Body of pancreas (tissue), 4 donors: ENCODE measurements at regions not wholly inside any gene's neighbourhood (a gene's known extent, or its start where the extent isn't known, plus 50 kb on each side); places are given as distances from the start of the nearest gene placed in this dataset.

ENCODE experiments used
- ATAC-seq: fragments of 150-250 bp; one replicate; pipeline ENCODE4 v1.9.1; 2016
- DNase-seq, 4 donors: peaks; one replicate each; pipeline ENCODE4 v3.0.0-alpha.2; 2019
- H3K27ac ChIP-seq, 4 donors: fragments of 200-600 bp; sonication (generic); 1 replicate in 3 of 4; 2 replicates in 1 of 4; pipeline versions ENCODE4 v1.5.1 to v1.6.1; 2016 to 2019; ENCODE audit warnings: mild to moderate bottlenecking in 1 of 4, mixed read lengths in 1 of 4, moderate library complexity in 1 of 4
- H3K27me3 ChIP-seq, 2 donors: fragments of 200-600 bp; sonication (generic); one replicate each; pipeline ENCODE4 v1.6.0; 2016; ENCODE audit warnings: mild to moderate bottlenecking in 1 of 2
- H3K36me3 ChIP-seq, 2 donors: fragments of 200-600 bp; sonication (generic); replicated peaks in 1 of 2; 2 replicates each; pipeline ENCODE4 v1.5.1; 2016; ENCODE audit warnings: low read depth in 2 of 2; ENCODE audit not compliant: insufficient read depth in 1 of 2
- H3K4me1 ChIP-seq: fragments of 200-600 bp; sonication (generic); one replicate; pipeline ENCODE4 v1.6.0; 2016
- H3K4me3 ChIP-seq, 2 donors: fragments of 200-600 bp; sonication (generic); 1 replicate in 1 of 2; 2 replicates in 1 of 2; pipeline ENCODE4 v1.5.1; 2016 to 2019
- H3K9me3 ChIP-seq, 3 donors: fragments of 200-600 bp; sonication (generic); 1 replicate in 2 of 3; 2 replicates in 1 of 3; pipeline ENCODE4 v1.5.1; 2016
- CTCF ChIP-seq, 7 experiments: fragments of 450-650 bp in 4 of 7; fragments of 200-600 bp in 3 of 7; sonication (generic) in 3 of 7; IDR thresholded peaks; one replicate each; pipeline ENCODE4 v1.5.1; 2016 to 2019; ENCODE audit warnings: antibody characterized with exemption in 7 of 7
- POLR2A ChIP-seq, 3 donors: fragments of 450-650 bp; IDR thresholded peaks; one replicate each; pipeline ENCODE4 v1.6.1; 2016; ENCODE audit warnings: antibody characterized with exemption in 3 of 3, mild to moderate bottlenecking in 2 of 3
- WGBS, 2 donors: methylation state at CpG; one replicate each; pipeline ENCODE4 v1.1.5; 2017; 5-methylcytosine and 5-hydroxymethylcytosine counted together
- intact Hi-C: fragments of 100-400 bp; cut with DNase I; formaldehyde crosslinking; loops from one replicate; pipeline ENCODE4 v1.15.1; 2023

GRCh38 chr7:118372530-118372929 lies 148.0 kb downstream of the ANKRD7 start:
- intact Hi-C loops: no loop called here
- DNase-seq (peak in 1 of 4 donors; percentile 2), ATAC-seq (no peak)
- WGBS, 2 donors: 26 to 60% methylated on average over 1 of the region's 1 CpG
- no peak for TF ChIP-seq CTCF (IDR thresholded peaks at IDR 0.05)
- TF ChIP-seq POLR2A (IDR thresholded peaks at IDR 0.05): no peak
- Histone ChIP-seq H3K9me3 (no peaks in the 10 kb centered on the region), H3K27me3 (no peaks in the 10 kb centered on the region), H3K27ac (no peak overlapping the region), H3K4me3 (no peak overlapping the region), H3K4me1 (peaks cover 8% of the 10 kb centered on the region), H3K36me3 (no peaks in the 10 kb centered on the region)

- H3K27ac ChIP-seq: no peak overlapping the region
- WGBS, 2 donors: 65 to 71% methylated on average over 3 of the region's 3 CpGs
- DNase-seq: no peak
Measured at GRCh38 chr7:118389629-118390028, 165.1 kb downstream of the ANKRD7 start.

GRCh38 chr7:118404211-118404610 lies 179.7 kb downstream of the ANKRD7 start:
- no peak for TF ChIP-seq POLR2A (IDR thresholded peaks at IDR 0.05)

More at GRCh38 chr7:118389629-118390028, 165.1 kb downstream of the ANKRD7 start:
- Histone ChIP-seq H3K4me1 (no peaks in the 10 kb centered on the region), H3K9me3 (no peaks in the 10 kb centered on the region), H3K36me3 (no peaks in the 10 kb centered on the region), H3K4me3 (no peak overlapping the region), H3K27me3 (no peaks in the 10 kb centered on the region)
- intact Hi-C loops: no loop called here
- ATAC-seq: no peak
- TF ChIP-seq CTCF (IDR thresholded peaks at IDR 0.05): no peak

GRCh38 chr7:118418433-118418832 lies 193.9 kb downstream of the ANKRD7 start:
- H3K9me3 ChIP-seq: no peaks in the 10 kb centered on the region
- no peak for TF ChIP-seq CTCF (IDR thresholded peaks at IDR 0.05)
- no peaks in the 10 kb centered on the region for H3K4me1 ChIP-seq
- no peak overlapping the region for H3K4me3 ChIP-seq
- ATAC-seq (no peak), DNase-seq (no peak)
- H3K36me3 ChIP-seq: no peaks in the 10 kb centered on the region
- H3K27ac ChIP-seq: no peak overlapping the region
- 22 to 47% methylated on average over 1 of the region's 1 CpG for WGBS, 2 donors
- H3K27me3 ChIP-seq: no peaks in the 10 kb centered on the region
- intact Hi-C loops: no loop called here

More at GRCh38 chr7:118404211-118404610, 179.7 kb downstream of the ANKRD7 start:
- DNase-seq (no peak), ATAC-seq (no peak)
- WGBS, 2 donors: 90 to 94% methylated on average over 2 of the region's 2 CpGs
- no peaks in the 10 kb centered on the region for H3K36me3 ChIP-seq
- no peaks in the 10 kb centered on the region for H3K27me3 ChIP-seq
- no peak overlapping the region for H3K27ac ChIP-seq
- no peaks in the 10 kb centered on the region for H3K4me1 ChIP-seq
- H3K9me3 ChIP-seq: no peaks in the 10 kb centered on the region
- intact Hi-C loops: no loop called here
- no peak overlapping the region for H3K4me3 ChIP-seq

- DNase-seq: no peak
- intact Hi-C loops: no loop called here
Measured at GRCh38 chr7:118420888-118421287, 196.4 kb downstream of the ANKRD7 start.

More at GRCh38 chr7:118420888-118421287, 196.4 kb downstream of the ANKRD7 start:
- Histone ChIP-seq H3K4me3 (no peak overlapping the region), H3K27me3 (no peaks in the 10 kb centered on the region), H3K27ac (no peak overlapping the region), H3K9me3 (no peaks in the 10 kb centered on the region), H3K4me1 (no peaks in the 10 kb centered on the region), H3K36me3 (no peaks in the 10 kb centered on the region)
- TF ChIP-seq POLR2A (IDR thresholded peaks at IDR 0.05) (no peak), CTCF (IDR thresholded peaks at IDR 0.05) (no peak)
- 64 to 74% methylated on average over 2 of the region's 2 CpGs for WGBS, 2 donors
- ATAC-seq: no peak
